Globus pallidus (tissue), 1 donor: ENCODE measurements at regions not wholly inside any gene's neighbourhood (a gene's known extent, or its start where the extent isn't known, plus 50 kb on each side); places are given as distances from the start of the nearest gene placed in this dataset.
"Not testable (repeated sequence)": the region's sequence is repeated elsewhere in the genome, so short reads cannot be mapped to it uniquely, and the experiment has no call there.

ENCODE experiments used
- DNase-seq: peaks from one replicate; pipeline ENCODE4 v3.0.0-alpha.2; 2015; ENCODE audit warnings: low spot score

DNA sequence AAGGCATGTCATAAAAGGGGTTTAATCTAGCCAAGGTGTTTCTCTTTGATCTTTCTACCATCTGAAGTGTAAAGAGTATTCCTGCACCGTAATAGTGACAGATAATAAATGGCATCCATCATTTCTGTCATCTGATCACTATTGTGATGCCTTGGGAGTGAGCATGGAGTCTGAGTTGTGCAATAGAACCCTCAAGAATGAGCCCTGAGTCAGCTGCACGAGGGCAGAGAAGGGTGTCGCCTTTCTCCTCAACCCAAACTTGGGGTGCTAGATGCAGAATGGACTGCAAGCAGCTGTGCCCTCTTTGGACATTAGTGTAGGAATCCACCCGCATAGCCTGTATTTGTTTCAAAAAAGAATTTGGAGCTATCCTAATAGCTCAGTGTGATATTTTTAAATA lies 115.2 kb downstream of the ZNF37A start:
- no peak for DNase-seq

GRCh38 chr10:38209748-38210147 lies 115.6 kb downstream of the ZNF37A start:
- not testable (repeated sequence) for DNase-seq

DNA sequence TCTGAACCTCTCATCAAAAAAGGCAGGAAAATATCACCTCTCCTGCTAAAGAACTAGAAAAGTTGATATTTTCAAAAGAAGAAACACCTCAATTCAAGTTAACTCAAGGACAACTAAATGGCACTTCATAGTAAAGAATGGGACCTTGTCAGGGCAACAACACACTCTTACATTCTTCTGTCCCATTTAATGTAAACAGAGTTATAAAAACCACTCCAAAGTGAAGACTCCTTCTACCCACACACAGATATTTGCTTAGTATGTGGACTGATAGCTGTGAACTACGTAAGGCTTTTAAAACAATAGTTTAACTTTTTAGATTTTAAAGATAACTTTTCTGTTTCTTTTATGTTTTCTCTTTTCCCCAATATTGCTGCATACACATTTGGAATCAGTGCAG lies 118.3 kb downstream of the ZNF37A start:
- DNase-seq: no peak

DNA sequence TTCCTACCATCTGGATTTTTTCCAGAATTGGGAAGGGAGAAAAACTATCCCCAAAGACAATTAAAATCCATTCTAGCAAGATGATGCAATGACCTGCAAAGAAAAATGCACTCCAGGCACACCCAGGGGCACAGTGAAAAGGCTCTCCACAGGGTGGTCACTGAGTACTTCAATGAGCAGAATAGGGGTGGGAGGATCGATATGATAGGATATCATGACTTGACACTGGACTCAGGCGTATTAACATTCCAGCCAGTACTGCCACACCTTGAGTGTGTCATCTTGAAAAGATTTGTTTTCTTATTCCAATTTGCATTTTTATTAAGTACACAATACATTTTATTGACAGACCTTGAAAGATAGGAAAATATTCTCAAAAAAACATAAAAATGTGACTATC lies 132.2 kb downstream of the ZNF37A start:
- no peak for DNase-seq

DNA sequence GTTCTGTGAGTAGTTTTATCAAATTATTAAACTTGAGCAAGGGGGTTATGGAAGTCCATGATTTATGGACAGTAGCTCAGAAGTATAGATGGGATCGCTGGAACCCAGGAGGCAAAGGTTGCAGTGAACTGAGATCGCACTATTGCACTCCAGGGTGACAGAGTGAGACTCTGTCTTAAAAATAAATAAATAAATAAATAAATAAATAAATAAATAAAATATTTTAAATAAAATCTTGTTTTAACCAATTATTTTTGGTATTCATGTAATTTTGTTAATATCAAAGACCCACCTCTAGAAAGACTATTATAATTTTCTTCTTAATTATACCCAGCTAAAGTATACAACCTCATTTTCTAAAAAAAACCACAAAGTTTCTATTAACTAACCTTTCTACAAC lies 134.3 kb downstream of the ZNF37A start:
- no peak for DNase-seq

DNA sequence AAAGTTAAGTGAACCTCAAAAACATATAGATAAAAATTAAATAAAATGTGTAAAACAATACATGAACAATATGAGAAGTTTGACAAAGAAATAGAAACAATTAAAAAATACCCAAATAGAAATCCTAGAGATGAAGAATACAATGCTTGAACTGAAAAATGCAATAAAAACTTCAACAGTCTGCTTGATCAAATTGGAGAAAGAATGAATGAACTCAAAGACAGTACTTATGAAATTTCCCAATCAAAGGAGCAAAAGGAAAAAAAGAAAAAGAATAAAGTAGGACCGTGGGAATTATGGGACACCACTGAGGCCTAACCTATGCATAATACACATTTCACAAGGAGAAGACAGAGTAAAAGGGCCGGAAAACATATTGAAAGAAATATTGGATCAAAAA lies 144.3 kb downstream of the ZNF37A start:
- DNase-seq: not testable (repeated sequence)

- not testable (repeated sequence) for DNase-seq
Measured at GRCh38 chr10:38242061-38242649, 148.0 kb downstream of the ZNF37A start.

DNA sequence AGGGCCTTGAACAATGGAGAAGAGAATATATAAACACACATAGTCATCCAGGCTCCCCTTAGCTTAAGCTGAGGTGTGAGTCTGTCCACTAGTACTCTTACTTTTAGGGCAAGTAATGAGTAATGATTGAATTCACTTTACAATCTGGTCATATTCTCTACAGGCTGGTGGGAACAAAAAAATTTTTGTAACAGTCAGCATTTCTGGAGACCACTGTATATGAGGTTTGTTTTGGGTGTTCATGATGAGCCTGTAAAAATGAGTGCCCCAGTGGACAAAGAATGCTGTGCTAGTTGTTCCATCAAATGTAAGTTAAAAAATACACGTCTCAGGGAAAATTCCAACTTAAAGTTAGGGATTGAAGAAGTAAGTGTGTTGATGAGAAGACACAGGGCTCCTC lies 154.0 kb downstream of the ZNF37A start:
- DNase-seq: not testable (repeated sequence)

DNA sequence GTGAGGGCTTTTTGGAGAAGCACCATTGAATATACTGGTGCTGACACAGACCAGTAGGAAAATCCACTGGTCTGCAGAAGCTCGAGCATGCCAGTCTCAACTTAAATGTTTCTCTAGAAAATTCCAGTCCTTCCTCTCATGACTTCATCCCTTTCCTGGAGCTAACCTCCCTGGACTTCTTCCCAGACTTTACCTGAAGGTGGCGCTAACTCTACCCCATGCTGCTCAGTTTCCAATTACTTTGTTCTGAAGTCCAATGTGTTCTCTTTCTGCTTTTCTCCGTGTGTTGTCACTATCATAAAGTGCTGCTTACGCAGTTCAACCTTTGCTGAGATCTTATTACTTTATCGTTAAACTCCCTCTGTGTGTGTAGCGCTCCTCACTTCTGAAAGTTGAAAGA lies 158.4 kb downstream of the ZNF37A start:
- DNase-seq: not testable (repeated sequence)

DNA sequence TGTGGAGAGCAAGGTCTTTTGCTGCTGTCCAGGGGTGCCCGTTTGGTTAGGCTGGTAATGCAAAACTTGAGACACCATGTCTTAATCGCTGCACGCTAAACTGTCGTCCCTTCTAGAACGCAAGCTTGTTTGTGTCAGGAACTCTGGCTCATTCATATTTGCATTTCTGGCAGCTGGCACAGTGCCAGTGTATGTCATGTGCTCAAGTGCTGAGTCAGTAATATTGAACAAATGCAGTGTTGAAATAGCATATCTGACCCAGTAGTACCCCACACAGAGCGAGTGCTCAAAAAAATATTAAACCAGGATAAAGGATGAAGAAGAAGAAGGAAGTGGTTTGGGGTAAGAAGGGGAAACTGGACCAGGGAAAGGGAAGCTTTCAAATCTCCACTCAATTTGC lies 173.4 kb downstream of the ZNF37A start:
- DNase-seq: not testable (repeated sequence)

DNA sequence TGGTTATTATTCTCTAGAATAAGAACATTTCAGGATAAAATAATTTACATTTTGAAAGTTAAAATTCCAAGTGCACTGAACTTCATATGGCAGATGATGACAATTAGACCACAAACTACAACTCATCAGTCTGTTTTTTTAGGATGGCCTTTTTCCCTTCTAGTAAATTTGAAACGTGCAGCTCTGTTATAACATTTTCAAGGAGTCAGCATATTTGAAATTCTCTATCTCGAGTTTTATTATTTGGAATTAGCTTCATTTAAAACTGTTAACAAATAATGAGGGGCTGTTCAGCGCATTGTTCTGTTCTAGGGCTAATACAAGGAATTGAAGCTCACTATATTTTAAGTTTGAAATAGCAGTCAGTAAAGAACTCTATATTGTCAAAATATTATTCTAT lies 176.9 kb downstream of the ZNF37A start:
- DNase-seq: not testable (repeated sequence)

DNA sequence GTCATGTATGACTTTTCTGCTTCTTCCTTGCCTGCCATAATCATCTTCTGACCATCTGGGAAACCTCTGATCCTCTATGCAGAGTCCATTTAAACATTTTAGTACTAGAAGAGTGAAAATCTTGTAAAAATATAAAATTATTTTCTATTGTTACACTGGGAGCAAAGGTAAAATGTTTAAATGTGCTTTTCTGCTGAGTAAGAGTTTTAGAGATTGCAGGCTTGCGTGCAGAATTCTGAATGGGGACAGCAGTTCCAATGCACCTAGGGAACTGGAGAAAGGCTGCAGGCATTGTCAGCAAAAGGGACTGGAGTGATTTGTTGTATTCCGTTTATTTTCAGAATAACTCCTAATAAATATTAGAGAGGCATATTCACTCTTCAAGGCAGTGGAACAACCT lies 180.7 kb downstream of the ZNF37A start:
- DNase-seq: not testable (repeated sequence)

- DNase-seq: not testable (repeated sequence)
Measured at GRCh38 chr10:38292560-38292959, 198.4 kb downstream of the ZNF37A start.

DNA sequence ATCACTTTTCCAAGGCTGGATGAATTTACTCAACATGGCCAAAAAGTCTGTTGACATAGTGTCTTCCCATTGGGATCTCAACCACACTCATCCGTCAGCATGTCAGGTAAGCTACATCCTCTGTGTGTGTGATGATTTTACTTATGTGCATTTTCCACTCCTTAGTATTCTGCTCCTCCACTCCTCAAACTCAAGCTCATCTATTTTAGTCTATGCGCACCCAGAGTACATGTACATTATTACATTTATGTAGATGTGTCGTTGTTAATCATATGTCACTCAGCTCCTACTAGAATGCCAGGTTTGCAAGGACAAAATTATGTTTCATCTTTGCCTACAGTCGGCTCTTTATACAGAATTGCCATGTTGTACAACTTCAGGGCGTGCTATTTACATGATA lies 216.0 kb downstream of the ZNF37A start:
- not testable (repeated sequence) for DNase-seq

GRCh38 chr10:38315090-38315805 lies 221.1 kb downstream of the ZNF37A start:
- DNase-seq: not testable (repeated sequence)

GRCh38 chr10:38321393-38321792 lies 227.3 kb downstream of the ZNF37A start:
- not testable (repeated sequence) for DNase-seq

DNA sequence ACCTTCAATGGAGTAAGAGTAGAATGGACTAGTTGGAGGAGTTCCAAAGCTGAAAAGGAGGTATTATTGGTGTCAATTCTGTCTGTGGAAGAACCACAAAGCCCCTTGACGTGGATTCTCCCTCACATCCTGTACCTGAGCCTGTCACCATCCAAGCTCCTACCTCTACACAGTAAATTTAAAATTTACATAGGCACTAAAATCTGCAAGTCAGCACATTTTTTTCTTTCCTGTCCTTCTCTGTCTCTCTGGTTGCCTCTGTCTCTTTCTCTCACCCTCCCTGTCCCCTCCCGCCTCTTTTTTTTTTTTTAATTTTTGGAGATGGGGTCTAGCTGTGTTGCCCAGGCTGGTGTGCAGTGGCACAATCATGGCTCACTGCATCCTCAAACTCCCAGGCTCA lies 236.2 kb downstream of the ZNF37A start:
- not testable (repeated sequence) for DNase-seq

DNA sequence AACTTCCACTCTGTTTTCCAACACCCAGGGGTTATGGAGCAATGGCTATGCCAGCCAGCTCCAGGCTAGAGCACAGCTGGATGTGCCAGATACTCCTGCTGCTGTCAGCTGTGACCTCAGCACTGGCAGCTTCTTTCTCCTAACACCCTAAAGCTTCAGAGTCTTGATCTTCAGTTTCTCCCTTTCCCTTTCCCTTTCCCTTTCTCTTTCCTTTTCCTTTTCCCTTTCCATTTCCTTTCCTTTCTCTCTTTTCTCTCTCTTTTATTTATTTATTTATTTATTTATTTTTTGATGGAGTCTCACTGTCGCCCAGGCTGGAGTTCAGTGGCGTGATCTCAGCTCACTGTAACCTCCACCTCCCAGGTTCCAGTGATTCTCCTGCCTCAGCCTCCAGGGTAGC lies 237.0 kb downstream of the ZNF37A start:
- DNase-seq: not testable (repeated sequence)

DNA sequence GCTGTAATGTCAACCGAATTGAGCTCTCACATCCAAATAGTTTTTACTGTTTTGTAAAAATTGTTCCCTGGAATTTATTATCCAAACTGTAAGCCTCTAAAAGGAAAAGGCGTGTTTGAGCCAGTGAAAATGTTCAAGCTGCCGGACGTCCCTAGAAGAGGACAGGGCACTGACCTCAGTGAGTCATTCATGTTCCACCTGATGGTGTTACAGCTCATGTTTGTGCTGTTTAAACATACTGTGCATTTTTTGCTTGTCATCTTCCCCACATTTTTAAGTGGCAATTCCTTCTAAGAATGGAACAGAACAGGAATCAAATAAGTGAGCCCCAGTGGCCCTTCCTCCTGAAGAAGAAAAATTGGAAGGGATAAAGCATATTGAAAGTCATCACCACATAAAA lies 239.6 kb downstream of the ZNF37A start:
- not testable (repeated sequence) for DNase-seq

GRCh38 chr10:38350645-38351044 lies 256.5 kb downstream of the ZNF37A start:
- not testable (repeated sequence) for DNase-seq

DNA sequence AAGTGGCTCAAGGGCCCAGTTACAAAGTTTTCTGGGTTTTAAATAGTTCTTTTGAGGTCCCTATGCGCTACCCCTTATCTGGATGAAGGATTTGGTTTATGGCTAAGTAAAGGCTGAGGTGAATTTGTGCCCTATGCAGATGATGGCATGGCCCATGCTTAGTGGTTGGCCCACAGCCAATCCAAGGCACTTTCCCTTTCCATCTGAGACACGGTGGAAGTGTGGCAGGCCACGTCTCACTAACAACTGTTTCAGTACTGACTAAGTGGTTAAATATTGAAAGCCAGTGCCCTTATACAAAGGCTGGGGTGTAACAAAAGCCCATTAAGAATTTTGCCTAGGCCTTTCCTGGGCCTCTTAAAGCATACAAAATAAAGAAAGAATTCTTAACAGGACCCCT lies 260.3 kb downstream of the ZNF37A start:
- not testable (repeated sequence) for DNase-seq

GRCh38 chr10:38355911-38356526 lies 261.9 kb downstream of the ZNF37A start:
- DNase-seq: peak; percentile 80

GRCh38 chr10:38356527-38356926 lies 262.4 kb downstream of the ZNF37A start:
- DNase-seq: peak; percentile 15
